ENCODE measurements at regions not wholly inside any gene's neighbourhood (a gene's known extent, or its start where the extent isn't known, plus 50 kb on each side); places are given as distances from the start of the nearest gene placed in this dataset.

- no peaks in the 10 kb centered on the region for H3K27me3 Mint-ChIP-seq (ENCODE audit: unreplicated experiment)
- H3K27ac Mint-ChIP-seq (ENCODE audit: unreplicated experiment), result no peak overlapping the region
- no peaks in the 10 kb centered on the region for H3K36me3 Mint-ChIP-seq (ENCODE audit: low read depth, unreplicated experiment)
- no peak for DNase-seq (ENCODE audit: low spot score)
- peaks cover 14% of the 10 kb centered on the region for H3K9me3 Mint-ChIP-seq (ENCODE audit: unreplicated experiment)
- no peaks in the 10 kb centered on the region for H3K4me1 Mint-ChIP-seq (ENCODE audit: unreplicated experiment)
- no peak overlapping the region for H3K4me3 Mint-ChIP-seq (ENCODE audit: unreplicated experiment)
- TF ChIP-seq CTCF (IDR thresholded peaks at IDR 0.05; ENCODE audit: unreplicated experiment), result no peak
Observed at GRCh38 chr20:54716174-54716747, 240.9 kb downstream of the DOK5 start.

- H3K27ac Mint-ChIP-seq (ENCODE audit: unreplicated experiment), result no peak overlapping the region
- H3K36me3 Mint-ChIP-seq (ENCODE audit: low read depth, unreplicated experiment), result no peaks in the 10 kb centered on the region
- no peaks in the 10 kb centered on the region for H3K27me3 Mint-ChIP-seq (ENCODE audit: unreplicated experiment)
- no peak for DNase-seq (ENCODE audit: low spot score)
- no peak for TF ChIP-seq CTCF (IDR thresholded peaks at IDR 0.05; ENCODE audit: unreplicated experiment)
- H3K4me3 Mint-ChIP-seq (ENCODE audit: unreplicated experiment), result no peak overlapping the region
- H3K4me1 Mint-ChIP-seq (ENCODE audit: unreplicated experiment), result no peaks in the 10 kb centered on the region
- H3K9me3 Mint-ChIP-seq (ENCODE audit: unreplicated experiment), result peaks cover 23% of the 10 kb centered on the region
Observed at GRCh38 chr20:54714817-54715216, 239.4 kb downstream of the DOK5 start.

- H3K4me1 Mint-ChIP-seq (ENCODE audit: unreplicated experiment), result no peaks in the 10 kb centered on the region
Observed at GRCh38 chr20:54713727-54714126, 238.3 kb downstream of the DOK5 start.

GRCh38 chr20:54711071-54711470, 235.7 kb downstream of the DOK5 start:
- H3K4me1 Mint-ChIP-seq (ENCODE audit: unreplicated experiment), result no peaks in the 10 kb centered on the region

More at GRCh38 chr20:54713727-54714126, 238.3 kb downstream of the DOK5 start:
- no peak for DNase-seq (ENCODE audit: low spot score)
- Mint-ChIP-seq H3K36me3 (ENCODE audit: low read depth, unreplicated experiment) (no peaks in the 10 kb centered on the region), H3K27ac (ENCODE audit: unreplicated experiment) (no peak overlapping the region), H3K27me3 (ENCODE audit: unreplicated experiment) (no peaks in the 10 kb centered on the region), H3K9me3 (ENCODE audit: unreplicated experiment) (peaks cover 23% of the 10 kb centered on the region), H3K4me3 (ENCODE audit: unreplicated experiment) (no peak overlapping the region)
- TF ChIP-seq CTCF (IDR thresholded peaks at IDR 0.05; ENCODE audit: unreplicated experiment), result no peak

More at GRCh38 chr20:54711071-54711470, 235.7 kb downstream of the DOK5 start:
- no peak for DNase-seq (ENCODE audit: low spot score)
- Mint-ChIP-seq H3K27me3 (ENCODE audit: unreplicated experiment) (no peaks in the 10 kb centered on the region), H3K9me3 (ENCODE audit: unreplicated experiment) (peaks cover 19% of the 10 kb centered on the region), H3K4me3 (ENCODE audit: unreplicated experiment) (no peak overlapping the region), H3K36me3 (ENCODE audit: low read depth, unreplicated experiment) (no peaks in the 10 kb centered on the region), H3K27ac (ENCODE audit: unreplicated experiment) (no peak overlapping the region)
- TF ChIP-seq CTCF (IDR thresholded peaks at IDR 0.05; ENCODE audit: unreplicated experiment), result no peak

Data from endothelial cell (in vitro differentiated cells).